GM18520 (cell line): ENCODE measurements at regions not wholly inside any gene's neighbourhood (a gene's known extent, or its start where the extent isn't known, plus 50 kb on each side); places are given as distances from the start of the nearest gene placed in this dataset.
"Not testable (repeated sequence)": the region's sequence is repeated elsewhere in the genome, so short reads cannot be mapped to it uniquely, and the experiment has no call there.

Experiments used
- ATAC-seq: cut with Tn5 transposase; IDR thresholded peaks from one replicate; pipeline ENCODE4 v1.9.1; 2021; ENCODE audit not compliant: unreplicated experiment

- no peak for ATAC-seq
These were observed 905.6 kb upstream of the SPRY2 start for GRCh38 chr13:81246556-81246955.

GRCh38 chr13:81244011-81244410, 903.1 kb upstream of the SPRY2 start:
- ATAC-seq, result no peak

GRCh38 chr13:81230386-81230785, 889.5 kb upstream of the SPRY2 start:
- ATAC-seq, result no peak

- ATAC-seq, result not testable (repeated sequence)
These were observed 885.9 kb upstream of the SPRY2 start for GRCh38 chr13:81226830-81227229.

GRCh38 chr13:81224209-81224833, 883.4 kb upstream of the SPRY2 start:
- ATAC-seq, result no peak

- ATAC-seq, result no peak
These were observed 882.9 kb upstream of the SPRY2 start for GRCh38 chr13:81223778-81224177.

- no peak for ATAC-seq
These were observed 870.8 kb upstream of the SPRY2 start for GRCh38 chr13:81211713-81212112.

GRCh38 chr13:81207636-81208035, 866.7 kb upstream of the SPRY2 start:
- ATAC-seq, result no peak

- no peak for ATAC-seq
These were observed 866.3 kb upstream of the SPRY2 start for GRCh38 chr13:81207231-81207630.

GRCh38 chr13:81203783-81204182, 862.9 kb upstream of the SPRY2 start:
- no peak for ATAC-seq

GRCh38 chr13:81199956-81200355, 859.0 kb upstream of the SPRY2 start:
- ATAC-seq, result no peak

GRCh38 chr13:81197966-81198365, 857.0 kb upstream of the SPRY2 start:
- no peak for ATAC-seq

- ATAC-seq, result no peak
These were observed 856.6 kb upstream of the SPRY2 start for GRCh38 chr13:81197483-81197882.

GRCh38 chr13:81194362-81194761, 853.4 kb upstream of the SPRY2 start:
- ATAC-seq, result no peak

- ATAC-seq, result no peak
These were observed 843.8 kb upstream of the SPRY2 start for GRCh38 chr13:81184556-81185265.

- ATAC-seq, result no peak
These were observed 831.7 kb upstream of the SPRY2 start for GRCh38 chr13:81172603-81173002.

- peak; percentile 59 for ATAC-seq
These were observed 830.2 kb upstream of the SPRY2 start for GRCh38 chr13:81171065-81171647.

- ATAC-seq, result not testable (repeated sequence)
These were observed 822.9 kb upstream of the SPRY2 start for GRCh38 chr13:81163823-81164222.

GRCh38 chr13:81153478-81153877, 812.6 kb upstream of the SPRY2 start:
- ATAC-seq, result no peak

- no peak for ATAC-seq
These were observed 807.9 kb upstream of the SPRY2 start for GRCh38 chr13:81148822-81149221.

- not testable (repeated sequence) for ATAC-seq
These were observed 805.6 kb upstream of the SPRY2 start for GRCh38 chr13:81146576-81146975.

GRCh38 chr13:81142306-81142999, 801.5 kb upstream of the SPRY2 start:
- no peak for ATAC-seq
